IPS-20b (cell line): ENCODE measurements at regions not wholly inside any gene's neighbourhood (a gene's known extent, or its start where the extent isn't known, plus 50 kb on each side); places are given as distances from the start of the nearest gene placed in this dataset.
"Not testable (repeated sequence)": the region's sequence is repeated elsewhere in the genome, so short reads cannot be mapped to it uniquely, and the experiment has no call there.

ENCODE experiments used
- H3K27ac ChIP-seq: one replicate; pipeline ENCODE4 v1.5.1; 2013; ENCODE audit warnings: low read length
- H3K27me3 ChIP-seq: 2 replicates; pipeline ENCODE4 v1.6.1; 2013; ENCODE audit warnings: mild to moderate bottlenecking, low read length, inconsistent platforms; ENCODE audit not compliant: insufficient read depth
- H3K36me3 ChIP-seq: 2 replicates; pipeline ENCODE4 v1.6.1; 2013; ENCODE audit warnings: low read depth, mild to moderate bottlenecking, inconsistent platforms, low read length, moderate library complexity; ENCODE audit not compliant: insufficient read depth
- H3K4me1 ChIP-seq: 2 replicates; pipeline ENCODE4 v1.6.1; 2013; ENCODE audit warnings: mild to moderate bottlenecking, control low read depth, inconsistent platforms, low read length, moderate library complexity; ENCODE audit not compliant: insufficient read depth
- H3K4me3 ChIP-seq: 2 replicates; pipeline ENCODE4 v1.5.1; 2013; ENCODE audit warnings: mild to moderate bottlenecking, low read length, inconsistent platforms
- H3K9ac ChIP-seq: 2 replicates; pipeline ENCODE4 v1.6.1; 2013; ENCODE audit warnings: low read depth, mild to moderate bottlenecking, inconsistent platforms, low read length, moderate library complexity
- H3K9me3 ChIP-seq: 2 replicates; pipeline ENCODE4 v1.6.1; 2013; ENCODE audit warnings: mild to moderate bottlenecking, low read depth, low read length, inconsistent platforms; ENCODE audit not compliant: insufficient read depth

DNA sequence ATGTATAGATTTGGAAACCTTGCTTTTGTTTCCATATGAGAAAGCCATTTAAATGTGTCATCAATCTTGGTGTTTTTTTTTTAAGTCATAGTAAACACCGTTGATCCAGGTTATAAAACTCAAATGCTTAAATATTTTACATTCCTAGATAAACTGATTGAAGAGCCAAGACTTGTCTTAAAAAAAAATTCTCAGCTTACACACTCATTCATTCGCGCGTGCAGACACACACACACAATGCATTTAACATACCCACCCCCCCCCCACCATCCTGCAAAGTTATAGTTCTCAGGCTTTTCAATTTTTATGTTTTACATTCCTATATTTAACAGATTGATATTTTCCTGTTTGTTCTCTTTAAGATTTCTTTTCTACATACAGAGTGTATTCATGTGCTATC lies 536.4 kb downstream of the PRKD1 start:
- no peak overlapping the region for H3K27ac ChIP-seq
- no peaks in the 10 kb centered on the region; the same call in 1 of the 2 replicates for H3K4me1 ChIP-seq
- H3K27me3 ChIP-seq, result no peaks in the 10 kb centered on the region
- H3K9ac ChIP-seq, result no peak overlapping the region
- H3K36me3 ChIP-seq, result no peaks in the 10 kb centered on the region
- H3K9me3 ChIP-seq, result no peaks in the 10 kb centered on the region
- no peak overlapping the region for H3K4me3 ChIP-seq

DNA sequence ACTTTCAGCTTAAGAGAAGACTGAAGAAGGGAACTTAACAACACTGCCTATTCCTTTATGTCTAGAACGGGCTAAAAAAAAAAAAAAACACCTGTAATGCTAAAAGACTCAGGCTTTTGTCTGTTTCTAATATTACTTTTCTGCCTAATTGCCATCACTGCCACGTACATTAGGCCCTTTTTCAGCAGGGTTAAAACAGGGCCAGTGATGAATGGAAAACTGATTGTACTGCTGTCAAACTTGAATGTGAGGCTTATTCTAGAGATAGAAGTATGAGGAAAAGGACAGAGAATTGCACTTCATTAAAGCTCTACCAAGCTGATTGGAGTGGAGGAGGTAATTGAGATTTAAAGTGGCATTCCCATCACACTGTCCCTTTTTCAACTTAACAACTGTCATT lies 535.8 kb downstream of the PRKD1 start:
- H3K36me3 ChIP-seq, result no peaks in the 10 kb centered on the region
- no peaks in the 10 kb centered on the region; the same call in 1 of the 2 replicates for H3K4me1 ChIP-seq
- no peaks in the 10 kb centered on the region for H3K27me3 ChIP-seq
- H3K9ac ChIP-seq, result no peak overlapping the region
- no peak overlapping the region for H3K27ac ChIP-seq
- H3K9me3 ChIP-seq, result no peaks in the 10 kb centered on the region
- H3K4me3 ChIP-seq, result no peak overlapping the region

DNA sequence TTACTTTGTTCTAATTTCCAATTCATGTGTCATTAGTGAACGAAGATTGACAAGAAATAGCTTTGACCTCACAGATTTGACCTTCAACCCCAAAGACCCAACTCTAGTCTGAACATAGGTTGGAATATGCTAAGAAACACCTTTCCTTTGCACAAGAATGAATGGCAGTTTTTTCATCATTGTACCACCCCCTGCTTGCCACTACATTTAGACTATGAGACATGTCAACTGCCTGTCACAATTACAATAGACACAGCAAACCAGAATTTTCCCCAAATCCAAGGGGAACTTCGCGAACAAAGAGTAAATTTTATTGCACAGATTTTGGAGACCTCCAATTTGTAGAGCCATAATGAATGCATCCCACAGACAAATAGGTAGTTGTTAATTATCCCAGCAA lies 535.4 kb downstream of the PRKD1 start:
- no peaks in the 10 kb centered on the region for H3K27me3 ChIP-seq
- H3K9ac ChIP-seq, result no peak overlapping the region
- no peak overlapping the region for H3K4me3 ChIP-seq
- no peaks in the 10 kb centered on the region for H3K9me3 ChIP-seq
- no peaks in the 10 kb centered on the region; the same call in 1 of the 2 replicates for H3K4me1 ChIP-seq
- no peak overlapping the region for H3K27ac ChIP-seq
- no peaks in the 10 kb centered on the region for H3K36me3 ChIP-seq

DNA sequence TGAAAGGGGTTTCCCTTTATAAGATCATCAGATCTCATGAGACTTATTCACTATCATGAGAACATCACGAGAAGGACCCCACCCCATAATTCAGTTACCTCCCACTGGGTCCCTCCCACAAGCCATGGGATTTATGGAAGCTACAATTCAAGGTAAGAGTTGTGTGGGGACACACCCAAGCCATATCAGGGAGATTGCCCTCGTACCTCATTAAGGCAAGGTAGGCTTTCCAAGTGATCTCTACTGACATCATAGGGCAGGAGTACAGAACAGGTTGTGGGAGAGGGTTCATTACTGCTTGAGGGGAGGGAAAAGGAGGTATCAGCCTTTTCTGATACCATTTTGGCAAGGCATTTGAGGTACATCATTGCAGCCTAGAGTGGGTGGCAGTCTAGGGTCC lies 524.6 kb downstream of the PRKD1 start:
- H3K4me3 ChIP-seq, result no peak overlapping the region
- H3K9me3 ChIP-seq, result peaks cover 9% of the 10 kb centered on the region; the same call in 1 of the 2 replicates
- H3K27ac ChIP-seq, result no peak overlapping the region
- no peaks in the 10 kb centered on the region for H3K27me3 ChIP-seq
- no peaks in the 10 kb centered on the region for H3K36me3 ChIP-seq
- H3K9ac ChIP-seq, result no peak overlapping the region
- no peaks in the 10 kb centered on the region for H3K4me1 ChIP-seq

DNA sequence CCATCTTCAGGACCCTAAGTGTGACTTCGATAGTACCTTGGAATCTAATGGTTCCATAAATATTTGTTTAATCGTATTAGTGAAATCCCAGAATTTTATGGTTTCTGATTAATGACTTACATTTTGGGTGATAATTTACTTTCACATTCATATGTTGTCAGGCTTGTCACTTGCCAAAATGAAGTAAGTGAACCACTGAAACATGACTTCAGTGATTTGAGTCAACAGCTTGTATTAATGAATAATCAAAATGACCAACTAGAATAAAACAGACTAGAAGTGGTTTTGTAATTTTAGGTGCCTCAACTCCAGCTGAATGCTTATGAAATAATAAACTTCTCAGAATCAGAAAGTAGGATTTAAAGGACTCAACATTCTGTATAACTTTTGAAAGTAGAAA lies 517.1 kb downstream of the PRKD1 start:
- Histone ChIP-seq H3K4me1 (no peaks in the 10 kb centered on the region), H3K9ac (no peak overlapping the region), H3K27me3 (no peaks in the 10 kb centered on the region), H3K4me3 (no peak overlapping the region), H3K27ac (no peak overlapping the region), H3K36me3 (no peaks in the 10 kb centered on the region), H3K9me3 (peaks cover 14% of the 10 kb centered on the region)

DNA sequence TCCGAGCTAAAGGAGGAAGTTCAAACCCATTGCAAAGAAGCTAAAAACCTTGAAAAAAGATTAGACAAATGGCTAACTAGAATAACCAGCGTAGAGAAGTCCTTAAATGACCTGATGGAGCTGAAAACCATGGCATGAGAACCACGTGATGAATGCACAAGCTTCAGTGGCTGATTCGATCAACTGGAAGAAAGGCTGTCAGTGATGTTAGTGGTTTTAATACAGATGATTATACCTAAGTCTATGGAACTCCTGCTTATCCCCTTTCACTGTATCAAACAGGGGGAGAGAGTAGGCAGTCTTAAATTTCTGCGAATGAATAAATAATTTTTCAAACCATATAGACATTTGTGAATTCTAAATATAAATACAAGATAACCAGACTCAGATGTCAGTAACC lies 512.7 kb downstream of the PRKD1 start:
- H3K27me3 ChIP-seq, result not testable (repeated sequence)

DNA sequence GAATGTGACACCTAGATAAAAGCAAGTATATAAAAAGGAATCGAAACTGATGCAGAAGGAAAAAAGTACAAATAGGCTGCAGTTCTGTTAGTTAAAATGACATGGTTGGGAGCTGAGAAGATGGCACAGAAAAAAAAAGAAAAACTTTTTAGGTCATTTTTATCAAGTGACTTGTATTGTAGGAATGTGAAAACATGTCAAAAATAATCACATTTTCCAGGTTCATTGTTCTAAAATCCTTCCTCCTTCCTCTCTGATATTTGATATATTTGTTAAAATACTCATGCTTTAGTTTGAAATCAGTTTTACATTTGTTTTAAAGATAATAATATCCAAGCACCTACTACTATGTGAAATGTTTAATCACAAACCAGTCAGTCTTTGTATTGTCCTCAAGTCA lies 507.9 kb downstream of the PRKD1 start:
- H3K27me3 ChIP-seq, result no peaks in the 10 kb centered on the region

More for the DNA sequence above, 512.7 kb downstream of the PRKD1 start:
- not testable (repeated sequence) for H3K4me3 ChIP-seq, H3K9me3 ChIP-seq, H3K4me1 ChIP-seq, H3K9ac ChIP-seq, H3K36me3 ChIP-seq, H3K27ac ChIP-seq

DNA sequence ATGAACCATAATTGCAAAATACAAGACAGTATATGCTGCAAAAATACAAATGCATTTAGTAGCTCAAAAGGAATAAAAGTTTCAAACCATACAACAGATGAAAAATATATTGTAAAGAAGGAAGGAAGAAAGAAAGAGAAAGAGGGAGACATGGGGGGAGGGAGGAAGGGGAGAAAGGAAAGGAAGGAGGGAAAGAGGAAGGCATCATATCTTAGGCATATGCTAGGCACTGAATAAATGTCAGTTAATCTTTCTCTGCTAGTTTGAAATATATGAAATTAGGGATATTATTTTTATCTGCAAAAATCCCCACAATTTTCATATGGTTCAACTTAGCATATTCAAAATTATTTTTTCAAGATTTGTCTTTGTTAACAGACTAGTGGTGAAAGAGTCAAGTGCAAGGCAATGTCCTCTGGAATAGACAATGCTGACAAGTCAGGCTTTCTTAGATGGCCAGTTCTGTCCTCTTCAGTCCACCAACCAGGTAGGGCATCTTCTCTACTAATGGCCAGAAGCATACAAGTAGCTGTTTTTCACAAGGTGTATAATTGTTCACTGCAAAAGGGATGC lies 506.4 kb downstream of the PRKD1 start:
- H3K27me3 ChIP-seq, result no peaks in the 10 kb centered on the region
- H3K9me3 ChIP-seq, result no peaks in the 10 kb centered on the region
- no peak overlapping the region for H3K27ac ChIP-seq
- H3K36me3 ChIP-seq, result no peaks in the 10 kb centered on the region
- H3K4me1 ChIP-seq, result no peaks in the 10 kb centered on the region
- H3K9ac ChIP-seq, result no peak overlapping the region
- no peak overlapping the region for H3K4me3 ChIP-seq

More for the DNA sequence above, 507.9 kb downstream of the PRKD1 start:
- no peak overlapping the region for H3K4me3 ChIP-seq
- H3K36me3 ChIP-seq, result no peaks in the 10 kb centered on the region
- no peak overlapping the region for H3K27ac ChIP-seq
- no peaks in the 10 kb centered on the region; the same call in 1 of the 2 replicates for H3K9me3 ChIP-seq
- H3K4me1 ChIP-seq, result no peaks in the 10 kb centered on the region
- H3K9ac ChIP-seq, result no peak overlapping the region

DNA sequence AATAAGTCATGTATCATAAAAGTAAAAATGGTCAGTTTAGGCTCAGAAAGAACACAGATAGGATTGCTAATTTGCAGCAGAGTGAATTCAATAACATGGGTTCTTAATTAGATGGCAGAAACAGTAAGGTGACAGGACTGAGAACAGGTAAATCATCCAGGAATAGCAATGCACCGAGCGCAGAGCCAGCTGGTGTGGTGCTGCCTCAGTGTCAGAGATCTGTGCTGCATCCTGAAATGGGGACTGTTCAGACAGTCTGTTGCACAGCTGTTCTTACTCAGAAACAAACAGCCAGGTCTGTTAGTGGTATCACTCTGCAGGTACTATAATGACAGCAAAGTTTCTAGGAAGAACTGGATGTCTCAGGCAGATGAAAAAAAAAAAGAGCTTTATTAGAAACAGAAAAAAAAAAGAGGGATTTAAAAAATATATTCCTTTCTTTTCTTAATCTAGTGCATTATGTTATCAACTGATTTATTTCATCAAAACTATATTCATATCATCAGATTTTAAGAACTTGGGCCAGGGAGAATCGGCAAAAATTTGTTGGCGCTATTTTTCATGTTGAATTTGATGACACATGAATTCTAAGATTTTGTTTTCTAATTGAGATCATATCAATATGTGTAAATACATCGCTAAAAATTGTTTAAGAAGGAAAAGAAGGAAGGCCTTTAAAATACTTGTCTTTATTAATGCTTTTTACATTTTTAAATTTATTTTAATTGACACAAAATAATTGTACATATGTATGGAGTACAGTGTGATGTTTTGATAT lies 501.8 kb downstream of the PRKD1 start:
- no peak overlapping the region for H3K4me3 ChIP-seq
- H3K9me3 ChIP-seq, result no peaks in the 10 kb centered on the region
- no peaks in the 10 kb centered on the region for H3K36me3 ChIP-seq

DNA sequence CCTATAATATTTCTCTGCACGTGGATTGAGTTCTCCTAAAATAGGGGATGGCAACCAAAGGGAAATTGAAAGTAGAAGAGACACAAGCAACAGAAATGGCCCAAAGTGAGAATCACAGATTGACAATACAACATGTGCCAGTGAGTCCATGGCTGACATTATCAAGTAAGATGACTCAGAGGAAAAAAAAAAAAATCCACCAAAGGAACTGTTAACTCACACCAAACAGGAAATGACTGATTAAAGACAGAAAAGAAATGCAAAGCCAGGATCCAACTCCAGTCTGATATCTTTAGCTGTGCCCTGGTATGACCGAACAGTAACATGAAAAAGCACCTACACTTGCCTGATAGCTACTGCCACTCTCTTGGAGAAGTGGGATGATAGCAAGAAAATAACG lies 485.0 kb downstream of the PRKD1 start:
- H3K9ac ChIP-seq, result no peak overlapping the region
- H3K4me3 ChIP-seq, result no peak overlapping the region
- H3K27ac ChIP-seq, result no peak overlapping the region
- H3K9me3 ChIP-seq, result no peaks in the 10 kb centered on the region; the same call in 1 of the 2 replicates
- no peaks in the 10 kb centered on the region for H3K36me3 ChIP-seq
- H3K4me1 ChIP-seq, result no peaks in the 10 kb centered on the region
- no peaks in the 10 kb centered on the region for H3K27me3 ChIP-seq

More for the DNA sequence above, 501.8 kb downstream of the PRKD1 start:
- Histone ChIP-seq H3K27me3 (no peaks in the 10 kb centered on the region), H3K4me1 (no peaks in the 10 kb centered on the region), H3K9ac (no peak overlapping the region), H3K27ac (no peak overlapping the region)

DNA sequence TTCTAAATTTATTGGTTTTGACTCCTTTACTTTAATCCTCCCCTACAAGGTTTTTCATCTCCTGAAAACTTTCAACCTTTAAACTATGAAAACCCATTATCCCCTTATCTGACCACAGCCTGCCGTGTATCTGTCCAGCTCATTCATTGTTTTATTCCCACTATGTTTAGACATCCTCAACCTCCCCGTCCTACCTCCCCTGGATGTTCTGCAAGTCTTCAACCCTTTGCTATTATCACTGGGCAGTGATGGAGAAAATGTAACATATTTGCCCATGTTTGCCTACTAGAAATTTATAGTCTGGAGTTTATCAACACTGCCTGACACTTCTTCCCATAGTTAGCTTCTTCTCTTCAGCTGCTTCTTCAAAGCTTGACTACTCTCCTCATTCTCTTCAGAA lies 483.4 kb downstream of the PRKD1 start:
- Histone ChIP-seq H3K9me3 (no peaks in the 10 kb centered on the region), H3K27me3 (no peaks in the 10 kb centered on the region), H3K36me3 (no peaks in the 10 kb centered on the region), H3K4me1 (no peaks in the 10 kb centered on the region), H3K4me3 (no peak overlapping the region), H3K9ac (no peak overlapping the region), H3K27ac (no peak overlapping the region)

DNA sequence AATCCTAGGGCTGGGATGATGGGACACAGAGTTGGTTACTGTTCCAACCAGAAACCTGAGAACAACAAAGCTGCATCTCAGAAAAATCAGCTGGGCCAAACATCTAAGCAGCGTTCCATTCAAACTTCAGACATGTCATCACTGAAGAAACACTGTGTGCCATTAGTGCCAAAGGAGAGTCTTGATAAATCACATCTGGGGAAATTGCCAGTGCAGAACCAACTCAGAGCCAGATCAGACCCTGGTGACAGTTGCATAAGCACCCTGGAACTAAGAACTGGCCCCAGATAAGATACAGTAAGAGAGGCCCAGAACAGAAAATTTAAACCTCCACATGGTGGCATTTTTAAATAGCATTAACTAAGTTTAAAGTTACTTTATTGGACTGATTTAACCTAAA lies 482.8 kb downstream of the PRKD1 start:
- Histone ChIP-seq H3K27ac (no peak overlapping the region), H3K36me3 (no peaks in the 10 kb centered on the region), H3K27me3 (no peaks in the 10 kb centered on the region), H3K4me1 (no peaks in the 10 kb centered on the region), H3K9ac (no peak overlapping the region), H3K9me3 (no peaks in the 10 kb centered on the region), H3K4me3 (no peak overlapping the region)
